ENCODE measurements at regions not wholly inside any gene's neighbourhood (a gene's known extent, or its start where the extent isn't known, plus 50 kb on each side); places are given as distances from the start of the nearest gene placed in this dataset.
"Not testable (repeated sequence)": the region's sequence is repeated elsewhere in the genome, so short reads cannot be mapped to it uniquely, and the experiment has no call there.

DNA sequence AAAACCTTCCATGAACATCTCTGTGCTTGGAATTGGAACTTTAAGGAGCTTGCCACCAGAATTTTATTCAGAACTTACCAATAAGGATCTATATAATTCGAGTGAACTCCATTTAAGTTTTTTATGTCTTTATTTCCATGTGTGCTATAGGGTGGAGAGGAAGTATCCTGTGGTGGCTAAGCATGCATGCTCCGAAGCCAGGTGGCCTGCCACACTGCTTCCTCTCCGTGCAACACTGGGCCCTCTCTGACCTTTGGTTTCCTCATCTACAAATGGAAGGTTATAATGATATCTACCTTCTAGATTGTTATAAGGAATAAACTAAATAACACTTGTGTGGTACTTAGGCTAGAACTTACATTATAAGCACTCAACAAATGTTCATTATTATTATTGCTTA lies 382.1 kb downstream of the PTPRC start:
- H3K36me3 ChIP-seq (ENCODE audit: insufficient read depth, low read length) = no peaks in the 10 kb centered on the region
- H3K9ac ChIP-seq (ENCODE audit: low read depth, low read length) = no peak overlapping the region
- no peaks in the 10 kb centered on the region for H3K4me1 ChIP-seq (ENCODE audit: insufficient read depth, low read length)
- no peaks in the 10 kb centered on the region for H3K9me3 ChIP-seq (ENCODE audit: control insufficient read depth, insufficient read depth, low read length)

DNA sequence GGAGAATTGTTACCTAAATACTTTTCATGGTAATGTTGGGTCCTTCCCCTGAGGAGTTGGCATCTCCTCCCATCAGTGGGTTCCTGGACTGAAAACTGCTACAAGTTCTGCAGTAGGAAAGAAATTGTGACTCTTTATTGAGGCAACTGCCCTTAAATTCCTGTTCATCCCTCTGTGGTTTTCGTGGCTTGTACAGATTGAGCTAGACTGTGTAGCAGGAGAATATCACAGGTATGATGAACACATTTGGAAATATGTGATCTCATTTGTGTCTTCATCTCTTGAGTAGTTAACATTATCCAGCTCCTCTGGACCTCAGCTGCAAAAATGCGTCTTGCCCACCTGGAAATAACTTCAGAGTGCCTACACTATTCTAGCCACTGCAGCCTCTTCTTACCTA lies 390.6 kb downstream of the PTPRC start:
- H3K4me1 ChIP-seq (ENCODE audit: insufficient read depth, low read length) = no peaks in the 10 kb centered on the region
- no peaks in the 10 kb centered on the region for H3K36me3 ChIP-seq (ENCODE audit: insufficient read depth, low read length)
- no peak overlapping the region for H3K9ac ChIP-seq (ENCODE audit: low read depth, low read length)
- no peaks in the 10 kb centered on the region for H3K9me3 ChIP-seq (ENCODE audit: control insufficient read depth, insufficient read depth, low read length)

GRCh38 chr1:199029855-199030254 lies 391.0 kb downstream of the PTPRC start:
- Histone ChIP-seq H3K9ac (ENCODE audit: low read depth, low read length) (no peak overlapping the region), H3K9me3 (ENCODE audit: control insufficient read depth, insufficient read depth, low read length) (no peaks in the 10 kb centered on the region), H3K36me3 (ENCODE audit: insufficient read depth, low read length) (no peaks in the 10 kb centered on the region), H3K4me1 (ENCODE audit: insufficient read depth, low read length) (no peaks in the 10 kb centered on the region)

GRCh38 chr1:199030541-199030940 lies 391.7 kb downstream of the PTPRC start:
- not testable (repeated sequence) for H3K4me1 ChIP-seq (ENCODE audit: insufficient read depth, low read length); H3K36me3 ChIP-seq (ENCODE audit: insufficient read depth, low read length); H3K9me3 ChIP-seq (ENCODE audit: control insufficient read depth, insufficient read depth, low read length); H3K9ac ChIP-seq (ENCODE audit: low read depth, low read length)

GRCh38 chr1:199031170-199031569 lies 392.3 kb downstream of the PTPRC start:
- H3K36me3 ChIP-seq (ENCODE audit: insufficient read depth, low read length); H3K9me3 ChIP-seq (ENCODE audit: control insufficient read depth, insufficient read depth, low read length); H3K4me1 ChIP-seq (ENCODE audit: insufficient read depth, low read length); H3K9ac ChIP-seq (ENCODE audit: low read depth, low read length): not testable (repeated sequence)

DNA sequence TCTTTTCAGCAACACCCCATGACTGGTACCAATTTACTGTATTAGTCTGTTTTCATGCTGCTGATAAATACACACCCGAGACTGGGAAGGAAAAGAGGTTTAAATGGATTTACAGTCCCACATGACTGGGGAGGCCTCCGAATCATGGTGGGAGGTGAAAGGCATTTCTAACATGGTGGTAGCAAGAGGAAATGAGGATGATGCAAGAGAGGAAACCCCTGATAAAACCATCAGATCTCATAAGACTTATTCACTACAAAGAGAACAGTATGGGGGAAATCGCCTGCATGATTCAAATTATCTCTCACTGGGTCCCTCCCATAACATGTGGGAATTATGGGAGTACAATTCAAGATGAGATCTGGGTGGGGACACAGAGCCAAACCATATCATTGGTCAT lies 393.6 kb downstream of the PTPRC start:
- not testable (repeated sequence) for H3K4me1 ChIP-seq (ENCODE audit: insufficient read depth, low read length); H3K36me3 ChIP-seq (ENCODE audit: insufficient read depth, low read length); H3K9ac ChIP-seq (ENCODE audit: low read depth, low read length); H3K9me3 ChIP-seq (ENCODE audit: control insufficient read depth, insufficient read depth, low read length)

- Histone ChIP-seq H3K9me3 (ENCODE audit: control insufficient read depth, insufficient read depth, low read length) (no peaks in the 10 kb centered on the region), H3K36me3 (ENCODE audit: insufficient read depth, low read length) (no peaks in the 10 kb centered on the region), H3K9ac (ENCODE audit: low read depth, low read length) (no peak overlapping the region), H3K4me1 (ENCODE audit: insufficient read depth, low read length) (no peaks in the 10 kb centered on the region)
These were observed 394.8 kb downstream of the PTPRC start for GRCh38 chr1:199033661-199034060.

GRCh38 chr1:199038156-199038555 lies 399.3 kb downstream of the PTPRC start:
- H3K9me3 ChIP-seq (ENCODE audit: control insufficient read depth, insufficient read depth, low read length) = no peaks in the 10 kb centered on the region
- no peak overlapping the region for H3K9ac ChIP-seq (ENCODE audit: low read depth, low read length)
- no peaks in the 10 kb centered on the region for H3K4me1 ChIP-seq (ENCODE audit: insufficient read depth, low read length)
- no peaks in the 10 kb centered on the region for H3K36me3 ChIP-seq (ENCODE audit: insufficient read depth, low read length)

DNA sequence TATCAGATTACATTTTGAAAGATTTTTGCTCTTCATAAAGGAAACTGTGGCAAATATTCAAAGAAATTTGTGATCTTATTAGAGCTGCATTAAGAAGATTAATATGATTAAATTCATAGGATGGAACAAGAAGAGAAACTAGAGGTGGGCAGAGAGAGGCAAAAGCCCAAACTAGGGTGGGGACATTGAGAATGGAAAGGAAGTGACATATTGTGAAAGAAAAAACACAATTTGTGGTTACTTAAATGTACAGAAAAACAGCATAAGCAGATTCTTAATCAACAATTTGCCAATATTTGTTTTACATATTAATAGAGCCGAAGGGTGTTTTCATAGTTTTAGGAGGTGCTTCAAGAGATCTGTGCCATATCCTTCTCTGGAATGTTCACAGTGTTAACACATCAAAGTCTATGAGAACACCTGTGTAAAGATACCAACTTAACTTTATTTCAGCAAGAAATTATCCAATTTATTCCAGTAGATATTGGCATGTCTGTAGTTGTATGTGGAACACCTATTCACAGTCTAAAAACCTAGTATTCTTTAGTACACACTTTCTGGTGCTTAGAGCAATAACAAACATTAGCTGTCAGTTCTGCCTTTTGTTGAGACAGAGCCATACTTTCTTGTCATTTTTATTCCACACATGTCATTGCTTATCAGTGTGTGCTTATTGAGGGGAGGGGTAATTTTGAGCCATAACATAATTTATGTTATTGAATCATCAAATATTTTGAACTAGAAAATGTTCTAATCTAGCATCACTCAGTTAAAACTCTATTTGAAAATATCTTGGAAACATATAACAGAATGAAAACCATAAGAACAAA lies 401.5 kb downstream of the PTPRC start:
- no peaks in the 10 kb centered on the region for H3K9me3 ChIP-seq (ENCODE audit: control insufficient read depth, insufficient read depth, low read length)

DNA sequence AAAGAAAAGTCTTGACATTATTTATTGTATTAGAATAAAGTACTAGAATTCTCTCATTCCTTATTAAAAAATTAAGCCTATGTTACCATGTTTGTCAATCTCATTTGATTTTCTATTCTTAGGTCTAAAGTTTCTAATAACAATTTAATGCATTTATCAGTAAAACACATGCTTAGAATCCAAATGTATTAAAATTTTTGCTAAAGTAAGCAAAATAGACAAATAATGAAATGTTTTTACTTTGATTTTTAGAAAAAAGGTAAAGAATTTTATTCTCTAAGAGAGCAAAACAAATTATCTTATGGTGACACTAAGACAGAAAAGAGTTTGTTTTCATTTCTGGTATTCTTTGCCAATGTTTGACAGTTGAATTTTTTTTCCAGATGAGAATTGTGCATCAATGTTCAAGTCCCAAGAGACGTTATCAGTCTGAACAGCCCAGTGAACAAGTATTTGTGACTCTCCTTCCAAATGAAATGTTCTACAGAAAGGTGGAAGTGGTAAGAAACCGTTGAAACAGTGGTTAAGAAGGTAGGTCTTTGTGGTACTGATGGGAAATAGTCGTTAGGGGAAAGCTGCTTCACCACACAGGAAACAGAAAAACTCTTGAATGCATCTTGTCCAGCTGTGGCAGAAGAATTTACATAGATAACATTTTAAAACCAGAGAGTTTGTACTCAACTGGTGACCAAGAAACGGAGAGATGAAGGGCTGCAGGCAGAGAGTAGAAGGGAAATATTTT lies 402.5 kb downstream of the PTPRC start:
- Histone ChIP-seq H3K9ac (ENCODE audit: low read depth, low read length) (no peak overlapping the region), H3K9me3 (ENCODE audit: control insufficient read depth, insufficient read depth, low read length) (no peaks in the 10 kb centered on the region), H3K36me3 (ENCODE audit: insufficient read depth, low read length) (no peaks in the 10 kb centered on the region), H3K4me1 (ENCODE audit: insufficient read depth, low read length) (no peaks in the 10 kb centered on the region)

More for the DNA sequence above, 401.5 kb downstream of the PTPRC start:
- no peaks in the 10 kb centered on the region for H3K36me3 ChIP-seq (ENCODE audit: insufficient read depth, low read length)
- no peaks in the 10 kb centered on the region for H3K4me1 ChIP-seq (ENCODE audit: insufficient read depth, low read length)
- no peak overlapping the region for H3K9ac ChIP-seq (ENCODE audit: low read depth, low read length)

DNA sequence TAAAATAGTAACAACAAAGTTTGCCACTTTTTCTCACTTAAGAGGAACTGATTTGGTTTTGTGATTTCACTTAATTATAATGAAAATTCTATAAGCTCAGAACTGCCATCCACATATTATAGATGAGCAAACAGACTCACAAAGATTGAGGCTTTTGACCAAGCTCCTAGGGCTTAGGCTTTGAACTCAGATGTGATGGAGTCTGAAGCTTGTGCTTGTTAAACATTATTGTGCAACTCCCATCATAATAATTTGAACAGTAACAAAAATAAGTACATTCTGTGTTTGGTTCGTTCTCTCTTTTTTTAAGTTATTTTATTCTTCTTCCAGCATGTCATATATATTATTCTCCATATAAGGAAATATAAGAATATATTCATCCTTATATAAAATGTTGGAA lies 403.4 kb downstream of the PTPRC start:
- H3K36me3 ChIP-seq (ENCODE audit: insufficient read depth, low read length) = no peaks in the 10 kb centered on the region
- no peak overlapping the region for H3K9ac ChIP-seq (ENCODE audit: low read depth, low read length)
- no peaks in the 10 kb centered on the region for H3K4me1 ChIP-seq (ENCODE audit: insufficient read depth, low read length)
- H3K9me3 ChIP-seq (ENCODE audit: control insufficient read depth, insufficient read depth, low read length) = no peaks in the 10 kb centered on the region

GRCh38 chr1:199044191-199044590 lies 405.4 kb downstream of the PTPRC start:
- no peak overlapping the region for H3K9ac ChIP-seq (ENCODE audit: low read depth, low read length)
- H3K36me3 ChIP-seq (ENCODE audit: insufficient read depth, low read length) = no peaks in the 10 kb centered on the region
- H3K9me3 ChIP-seq (ENCODE audit: control insufficient read depth, insufficient read depth, low read length) = no peaks in the 10 kb centered on the region
- H3K4me1 ChIP-seq (ENCODE audit: insufficient read depth, low read length) = no peaks in the 10 kb centered on the region

GRCh38 chr1:199046618-199047017 lies 407.8 kb downstream of the PTPRC start:
- H3K9me3 ChIP-seq (ENCODE audit: control insufficient read depth, insufficient read depth, low read length) = no peaks in the 10 kb centered on the region
- no peaks in the 10 kb centered on the region for H3K4me1 ChIP-seq (ENCODE audit: insufficient read depth, low read length)
- no peak overlapping the region for H3K9ac ChIP-seq (ENCODE audit: low read depth, low read length)
- H3K36me3 ChIP-seq (ENCODE audit: insufficient read depth, low read length) = no peaks in the 10 kb centered on the region

- H3K36me3 ChIP-seq (ENCODE audit: insufficient read depth, low read length) = no peaks in the 10 kb centered on the region
- H3K9ac ChIP-seq (ENCODE audit: low read depth, low read length) = no peak overlapping the region
- no peaks in the 10 kb centered on the region for H3K4me1 ChIP-seq (ENCODE audit: insufficient read depth, low read length)
- no peaks in the 10 kb centered on the region for H3K9me3 ChIP-seq (ENCODE audit: control insufficient read depth, insufficient read depth, low read length)
These were observed 415.9 kb downstream of the PTPRC start for GRCh38 chr1:199054694-199055093.

- Histone ChIP-seq H3K4me1 (ENCODE audit: insufficient read depth, low read length) (no peaks in the 10 kb centered on the region), H3K9ac (ENCODE audit: low read depth, low read length) (no peak overlapping the region), H3K36me3 (ENCODE audit: insufficient read depth, low read length) (no peaks in the 10 kb centered on the region), H3K9me3 (ENCODE audit: control insufficient read depth, insufficient read depth, low read length) (no peaks in the 10 kb centered on the region)
These were observed 418.5 kb downstream of the PTPRC start for GRCh38 chr1:199057322-199057721.
